HepG2 (cell line): ENCODE measurements at regions not wholly inside any gene's neighbourhood (a gene's known extent, or its start where the extent isn't known, plus 50 kb on each side); places are given as distances from the start of the nearest gene placed in this dataset.

Experiments used
- ATAC-seq: fragments of 200-7000 bp; cut with Tn5 transposase; 3 replicates; pipeline ENCODE4 v1.9.1; 2020; ENCODE audit warnings: mild to moderate bottlenecking, moderate library complexity
- BruUV-seq: library from RNA; stranded (reverse); fragments of 400-500 nt; replicated peaks from 2 replicates; lab custom pipeline; 2021; lab: Mats Ljungman, UMichigan
- CTCF ChIA-PET: fragments of 300-600 bp; formaldehyde crosslinking; extraction: SDS; loops from one replicate; lab custom pipeline; 2021; ENCODE audit warnings: low total read pairs, inconsistent platforms, low intra/inter-chr PET ratio; lab: Yijun Ruan, JAX
- POLR2A ChIA-PET: fragments of 350-600 bp; sonication (Branson Sonifier 250); formaldehyde crosslinking; loops from one replicate; lab custom pipeline; 2020; ENCODE audit warnings: antibody characterized with exemption, inconsistent platforms; lab: Yijun Ruan, JAX
- DNase-seq: peaks from one replicate; pipeline ENCODE4 v3.0.0-alpha.2; 2015; ENCODE audit warnings: low spot score
- FAIRE-seq: peaks from 3 replicates; lab custom pipeline; 2011; peaks lifted over from hg19 to GRCh38; lab: Jason Lieb, UNC
- H2AFZ ChIP-seq: one replicate; pipeline ENCODE4 v1.6.1; 2011; ENCODE audit warnings: low read length, inconsistent platforms
- H3K27ac ChIP-seq: fragments of 300-600 bp; 3 replicates; pipeline ENCODE4 v1.8.0; 2011; ENCODE audit warnings: mixed run types, mild to moderate bottlenecking, mixed read lengths, low read length, inconsistent platforms; ENCODE audit not compliant: insufficient read depth; ENCODE audit errors: extremely low read length
- H3K27me3 ChIP-seq, 2 experiments: fragments of 200-600 bp in 1 of 2; 2 replicates in 1 of 2; 3 replicates in 1 of 2; pipeline versions ENCODE4 v1.6.0 to v1.8.0; 2011; ENCODE audit warnings: low read length in 2 of 2, mild to moderate bottlenecking in 2 of 2, moderate library complexity in 2 of 2, inconsistent platforms in 1 of 2; ENCODE audit not compliant: insufficient read depth in 2 of 2, control insufficient read depth in 1 of 2
- H3K36me3 ChIP-seq, 2 experiments: fragments of 200-600 bp in 1 of 2; replicated peaks in 1 of 2; 2 replicates in 1 of 2; 3 replicates in 1 of 2; pipeline versions ENCODE4 v1.5.1 to v1.8.0; 2011; ENCODE audit warnings: low read length in 2 of 2, inconsistent platforms in 1 of 2; ENCODE audit not compliant: insufficient read depth in 2 of 2, control insufficient read depth in 1 of 2
- H3K4me1 ChIP-seq: 2 replicates; pipeline ENCODE4 v1.5.1; 2012; ENCODE audit warnings: low read length, inconsistent platforms; ENCODE audit not compliant: insufficient read depth
- H3K4me2 ChIP-seq: 2 replicates; pipeline ENCODE4 v1.6.0; 2011; ENCODE audit warnings: low read depth, low read length, inconsistent platforms
- H3K4me3 ChIP-seq, 3 experiments: fragments of 200-600 bp in 1 of 3; sonication (generic), shearing (Covaris generic) in 1 of 3; replicated peaks in 1 of 3; 2 replicates each; pipeline ENCODE4 v1.5.1; 2011 to 2016; ENCODE audit warnings: low read length in 3 of 3, inconsistent platforms in 2 of 3, low read depth in 2 of 3, mild to moderate bottlenecking in 2 of 3, control low read depth in 1 of 3, mixed read lengths in 1 of 3; ENCODE audit not compliant: insufficient read depth in 1 of 3
- H3K79me2 ChIP-seq: one replicate; pipeline ENCODE4 v1.6.1; 2011; ENCODE audit warnings: low read length, inconsistent platforms; ENCODE audit not compliant: insufficient read depth
- H3K9ac ChIP-seq: 2 replicates; pipeline ENCODE4 v1.6.0; 2011; ENCODE audit warnings: mild to moderate bottlenecking, low read depth, low read length, inconsistent platforms; ENCODE audit not compliant: insufficient read depth
- H3K9me3 ChIP-seq: 2 replicates; pipeline ENCODE4 v1.5.1; 2012; ENCODE audit warnings: mild to moderate bottlenecking, low read length
- H4K20me1 ChIP-seq: 2 replicates; pipeline ENCODE4 v1.6.0; 2011; ENCODE audit warnings: inconsistent platforms, mild to moderate bottlenecking, low read length, moderate library complexity; ENCODE audit not compliant: insufficient read depth
- ZNF224 ChIP-seq: sonication (generic); formaldehyde crosslinking; IDR thresholded peaks from 2 replicates; pipeline ENCODE4 v1.5.0; 2020; ENCODE audit warnings: mild to moderate bottlenecking, missing genetic modification reagents
- ZNF350 ChIP-seq: sonication (generic); formaldehyde crosslinking; IDR thresholded peaks from 2 replicates; pipeline ENCODE4 v1.4.0; 2020; ENCODE audit warnings: mild to moderate bottlenecking, low read depth, missing genetic modification reagents, borderline replicate concordance
- WGBS: methylation state at CpG from one replicate; pipeline ENCODE4 v1.1.6; 2017; ENCODE audit warnings: low lambda C conversion rate; 5-methylcytosine and 5-hydroxymethylcytosine counted together
- in situ Hi-C: cut with HindIII; loops from 2 replicates; pipeline ENCODE4 v1.10.0; 2017; ENCODE audit warnings: low pct_unique_long_range_greater_than_20kb; ENCODE audit not compliant: extremely low pct_ligation_motif_present
- intact Hi-C: fragments of 100-400 bp; cut with micrococcal nuclease; formaldehyde crosslinking; loops from one replicate; pipeline ENCODE4 v1.10.0; 2022; ENCODE audit not compliant: unreplicated experiment
- TF ChIP-seq, protein P1 (sequence below): sonication (generic); formaldehyde crosslinking; IDR thresholded peaks from 2 replicates; pipeline ENCODE4 v1.4.0; 2020; ENCODE audit warnings: missing genetic modification reagents
- TF ChIP-seq, protein P2 (sequence below), 2 experiments: sonication (generic) in 1 of 2; formaldehyde crosslinking in 1 of 2; IDR thresholded peaks; 2 replicates each; pipeline versions ENCODE4 v1.5.1 to v1.6.1; 2011 to 2020; ENCODE audit warnings: borderline replicate concordance in 1 of 2, low read depth in 1 of 2, low read length in 1 of 2, mild to moderate bottlenecking in 1 of 2, missing genetic modification reagents in 1 of 2, moderate library complexity in 1 of 2
- TF ChIP-seq, protein P3 (sequence below): sonication (generic); formaldehyde crosslinking; IDR thresholded peaks from 2 replicates; pipeline ENCODE4 v1.9.0; 2022; ENCODE audit warnings: missing genetic modification reagents, mild to moderate bottlenecking, borderline replicate concordance

DNA sequence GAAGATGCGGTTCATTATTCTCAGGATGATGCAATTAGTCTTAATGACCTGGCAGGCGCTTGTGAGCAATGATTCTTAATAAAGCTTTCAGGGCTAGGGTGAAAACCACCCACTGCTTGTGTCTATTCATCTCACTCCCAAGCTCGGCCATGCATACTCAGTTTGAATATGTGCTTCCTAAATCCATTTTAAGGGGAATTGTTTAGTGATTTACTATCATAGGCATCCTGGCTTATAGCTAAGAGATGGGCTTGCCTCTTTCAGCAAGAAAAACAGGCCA is 141.1 kb upstream of the SLC24A3 start:
- no peak for FAIRE-seq

DNA sequence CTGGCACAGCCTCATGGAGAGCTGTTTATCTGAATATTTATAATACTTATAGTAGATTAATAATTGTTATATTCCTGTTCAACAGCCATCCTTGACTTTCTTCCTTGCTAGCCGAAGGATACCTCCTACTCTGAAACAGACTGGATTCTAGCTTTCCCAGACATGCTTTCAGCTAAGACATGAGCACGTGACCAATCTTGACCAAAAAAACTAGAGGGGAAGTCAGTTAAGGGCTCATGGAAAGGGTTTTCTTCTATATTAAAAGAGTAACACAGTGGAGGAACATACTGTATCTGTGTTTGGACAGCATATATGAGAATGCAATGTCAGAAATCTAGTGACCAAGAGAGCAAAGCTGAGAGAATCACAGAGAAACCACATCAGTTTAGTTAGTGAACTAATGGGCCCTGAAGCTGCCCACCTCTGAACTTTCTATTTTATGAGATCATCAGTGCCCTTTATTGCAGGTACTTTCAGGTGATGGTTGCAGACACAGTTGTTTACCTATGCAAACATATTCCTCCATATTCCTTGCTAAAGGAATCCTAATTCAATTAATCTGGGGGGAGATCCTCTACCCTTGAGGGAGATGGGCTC is 140.4 kb upstream of the SLC24A3 start:
- Histone ChIP-seq H3K36me3 (no peaks in the 10 kb centered on the region), H3K9ac (no peak overlapping the region), H3K27ac (no peak overlapping the region), H3K4me3 (no peak overlapping the region), H3K4me1 (no peaks in the 10 kb centered on the region), H3K9me3 (peaks cover 12% of the 10 kb centered on the region), H2AFZ (no peak overlapping the region), H3K27me3 (no peaks in the 10 kb centered on the region; a peak in 2 of 5 replicates), H3K4me2 (no peak overlapping the region), H4K20me1 (no peaks in the 10 kb centered on the region), H3K79me2 (no peaks in the 10 kb centered on the region)
- no peak for DNase-seq
- FAIRE-seq = no peak
- TF ChIP-seq, protein P1, sequence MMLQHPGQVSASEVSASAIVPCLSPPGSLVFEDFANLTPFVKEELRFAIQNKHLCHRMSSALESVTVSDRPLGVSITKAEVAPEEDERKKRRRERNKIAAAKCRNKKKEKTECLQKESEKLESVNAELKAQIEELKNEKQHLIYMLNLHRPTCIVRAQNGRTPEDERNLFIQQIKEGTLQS (CRISPR knock-in tag) = no peak
- TF ChIP-seq, protein P2, sequence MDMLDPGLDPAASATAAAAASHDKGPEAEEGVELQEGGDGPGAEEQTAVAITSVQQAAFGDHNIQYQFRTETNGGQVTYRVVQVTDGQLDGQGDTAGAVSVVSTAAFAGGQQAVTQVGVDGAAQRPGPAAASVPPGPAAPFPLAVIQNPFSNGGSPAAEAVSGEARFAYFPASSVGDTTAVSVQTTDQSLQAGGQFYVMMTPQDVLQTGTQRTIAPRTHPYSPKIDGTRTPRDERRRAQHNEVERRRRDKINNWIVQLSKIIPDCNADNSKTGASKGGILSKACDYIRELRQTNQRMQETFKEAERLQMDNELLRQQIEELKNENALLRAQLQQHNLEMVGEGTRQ (IDR thresholded peaks at IDR 0.05; ENCODE audit: low read depth, low read length) = 0 out of 2 replicates have a peak, but pooled peaks have one; percentile 8
- TF ChIP-seq, protein P2 (CRISPR knock-in tag; IDR thresholded peaks at IDR 0.05; ENCODE audit: borderline replicate concordance) = no peak
- ChIA-PET POLR2A (no interaction called here), CTCF (no interaction called here)
- WGBS = 0% methylated on average over 2 of the region's 2 CpGs
- intact Hi-C loops = no loop called here
- in situ Hi-C loops = loop anchor here (10.0 kb wide), 1 partner anchor 593 kb away; no protein-coding TSS in a partner anchor
- no TSS peak for BruUV-seq
- no peak for ATAC-seq

More for the DNA sequence above, 141.1 kb upstream of the SLC24A3 start:
- H3K27me3 ChIP-seq = no peaks in the 10 kb centered on the region; a peak in 2 of 5 replicates
- DNase-seq (no peak), ATAC-seq (no peak)
- H2AFZ ChIP-seq = no peak overlapping the region
- intact Hi-C loops (no loop called here), in situ Hi-C loops (loop anchor here (10.0 kb wide), 1 partner anchor 593 kb away; no protein-coding TSS in a partner anchor)
- POLR2A ChIA-PET = no interaction called here
- no peak overlapping the region for H3K27ac ChIP-seq
- no peaks in the 10 kb centered on the region for H4K20me1 ChIP-seq
- H3K4me3 ChIP-seq = no peak overlapping the region
- H3K36me3 ChIP-seq = no peaks in the 10 kb centered on the region
- WGBS = 2% methylated on average over 3 of the region's 3 CpGs
- no peak overlapping the region for H3K4me2 ChIP-seq
- CTCF ChIA-PET = no interaction called here
- no peaks in the 10 kb centered on the region for H3K79me2 ChIP-seq
- H3K4me1 ChIP-seq = no peaks in the 10 kb centered on the region
- TF ChIP-seq ZNF224 (CRISPR knock-in tag) (no peak), ZNF350 (CRISPR knock-in tag) (no peak)
- TF ChIP-seq, protein P3, sequence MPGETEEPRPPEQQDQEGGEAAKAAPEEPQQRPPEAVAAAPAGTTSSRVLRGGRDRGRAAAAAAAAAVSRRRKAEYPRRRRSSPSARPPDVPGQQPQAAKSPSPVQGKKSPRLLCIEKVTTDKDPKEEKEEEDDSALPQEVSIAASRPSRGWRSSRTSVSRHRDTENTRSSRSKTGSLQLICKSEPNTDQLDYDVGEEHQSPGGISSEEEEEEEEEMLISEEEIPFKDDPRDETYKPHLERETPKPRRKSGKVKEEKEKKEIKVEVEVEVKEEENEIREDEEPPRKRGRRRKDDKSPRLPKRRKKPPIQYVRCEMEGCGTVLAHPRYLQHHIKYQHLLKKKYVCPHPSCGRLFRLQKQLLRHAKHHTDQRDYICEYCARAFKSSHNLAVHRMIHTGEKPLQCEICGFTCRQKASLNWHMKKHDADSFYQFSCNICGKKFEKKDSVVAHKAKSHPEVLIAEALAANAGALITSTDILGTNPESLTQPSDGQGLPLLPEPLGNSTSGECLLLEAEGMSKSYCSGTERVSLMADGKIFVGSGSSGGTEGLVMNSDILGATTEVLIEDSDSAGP (CRISPR knock-in tag) = no peak
- TF ChIP-seq, all 625 proteins: peak for 0
- BruUV-seq = no TSS peak
- peaks cover 18% of the 10 kb centered on the region for H3K9me3 ChIP-seq
- H3K9ac ChIP-seq = no peak overlapping the region
